ENCODE measurements at regions not wholly inside any gene's neighbourhood (a gene's known extent, or its start where the extent isn't known, plus 50 kb on each side); places are given as distances from the start of the nearest gene placed in this dataset.

GRCh38 chr18:65587491-65587890 is 163.3 kb upstream of the CDH7 start:
- no peak for TF ChIP-seq CTCF (IDR thresholded peaks at IDR 0.05; ENCODE audit: low read depth, low read length)
- no peak for TF ChIP-seq EZH2phosphoT487 (IDR thresholded peaks at IDR 0.05; ENCODE audit: low read depth)

Measured in OCI-LY3 (cell line).